OCI-LY1 (cell line): ENCODE measurements at regions not wholly inside any gene's neighbourhood (a gene's known extent, or its start where the extent isn't known, plus 50 kb on each side); places are given as distances from the start of the nearest gene placed in this dataset.

Experiments
- EZH2 ChIP-seq: fragments of 200-600 bp; sonication (generic), shearing (Covaris generic); IDR thresholded peaks from 2 replicates; pipeline ENCODE4 v1.8.0; 2017; ENCODE audit warnings: borderline replicate concordance, mixed run types, mild to moderate bottlenecking, antibody characterized with exemption, low read length, moderate library complexity, mixed read lengths
- TF ChIP-seq, protein P1 (sequence below): fragments of 200-600 bp; sonication (generic), shearing (Covaris generic); IDR thresholded peaks from 2 replicates; pipeline ENCODE4 v1.5.1; 2017; ENCODE audit warnings: mild to moderate bottlenecking, antibody characterized with exemption, low read length, moderate library complexity, mixed read lengths

DNA sequence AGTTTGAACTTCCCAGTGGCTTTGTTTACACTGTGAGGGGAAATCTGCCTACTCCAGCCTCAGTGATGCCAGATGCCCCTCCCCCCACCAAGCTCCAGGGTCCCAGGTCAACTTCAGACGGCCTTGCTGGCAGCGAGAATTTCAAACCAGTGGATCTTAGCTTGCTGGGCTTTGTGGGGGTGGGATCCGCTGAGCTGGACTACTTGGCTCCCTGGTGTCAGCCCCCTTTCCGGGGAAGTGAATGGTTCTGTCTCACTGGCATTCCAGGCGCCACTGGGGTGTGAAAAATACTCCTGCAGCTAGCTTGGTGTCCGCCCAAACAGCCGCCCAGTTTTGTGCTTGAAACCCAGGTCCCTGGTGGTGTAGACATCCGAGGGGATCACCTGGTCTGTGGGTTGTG lies 70.0 kb upstream of the NEUROD1 start:
- TF ChIP-seq, protein P1, sequence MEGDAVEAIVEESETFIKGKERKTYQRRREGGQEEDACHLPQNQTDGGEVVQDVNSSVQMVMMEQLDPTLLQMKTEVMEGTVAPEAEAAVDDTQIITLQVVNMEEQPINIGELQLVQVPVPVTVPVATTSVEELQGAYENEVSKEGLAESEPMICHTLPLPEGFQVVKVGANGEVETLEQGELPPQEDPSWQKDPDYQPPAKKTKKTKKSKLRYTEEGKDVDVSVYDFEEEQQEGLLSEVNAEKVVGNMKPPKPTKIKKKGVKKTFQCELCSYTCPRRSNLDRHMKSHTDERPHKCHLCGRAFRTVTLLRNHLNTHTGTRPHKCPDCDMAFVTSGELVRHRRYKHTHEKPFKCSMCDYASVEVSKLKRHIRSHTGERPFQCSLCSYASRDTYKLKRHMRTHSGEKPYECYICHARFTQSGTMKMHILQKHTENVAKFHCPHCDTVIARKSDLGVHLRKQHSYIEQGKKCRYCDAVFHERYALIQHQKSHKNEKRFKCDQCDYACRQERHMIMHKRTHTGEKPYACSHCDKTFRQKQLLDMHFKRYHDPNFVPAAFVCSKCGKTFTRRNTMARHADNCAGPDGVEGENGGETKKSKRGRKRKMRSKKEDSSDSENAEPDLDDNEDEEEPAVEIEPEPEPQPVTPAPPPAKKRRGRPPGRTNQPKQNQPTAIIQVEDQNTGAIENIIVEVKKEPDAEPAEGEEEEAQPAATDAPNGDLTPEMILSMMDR: no peak
- no peak for TF ChIP-seq EZH2
